ENCODE measurements at regions not wholly inside any gene's neighbourhood (a gene's known extent, or its start where the extent isn't known, plus 50 kb on each side); places are given as distances from the start of the nearest gene placed in this dataset.

GRCh38 chr5:124261848-124262247 is 484.6 kb downstream of the ZNF608 start:
- H3K9me3 ChIP-seq (replicated peaks; ENCODE audit: control insufficient read depth, insufficient read depth, low read length): no peaks in the 10 kb centered on the region
- BruUV-seq (replicated peaks): no TSS peak
- no peak overlapping the region for H3K9ac ChIP-seq (replicated peaks; ENCODE audit: extremely low read depth, insufficient read depth, low read length)
- no peak overlapping the region for H3K4me3 ChIP-seq (replicated peaks in 1 of 3; ENCODE audit: insufficient read depth in 1 of 3, low read depth in 1 of 3, low read length in 3 of 3)
- no peak overlapping the region for H3K27ac ChIP-seq (ENCODE audit: insufficient read depth, low read depth, low read length)
- no peaks in the 10 kb centered on the region for H3K79me2 ChIP-seq (ENCODE audit: control insufficient read depth, insufficient read depth, low read length)
- H3K36me3 ChIP-seq (ENCODE audit: control insufficient read depth in 2 of 2, extremely low read depth in 1 of 2, insufficient read depth in 2 of 2, low read length in 2 of 2): no peaks in the 10 kb centered on the region
- no peak for DNase-seq (ENCODE audit: low read depth, low spot score)
- no peaks in the 10 kb centered on the region for H4K20me1 ChIP-seq (replicated peaks; ENCODE audit: control insufficient read depth, extremely low read depth, insufficient read depth, low read length)
- no peak overlapping the region for H3K4me2 ChIP-seq (ENCODE audit: insufficient read depth, low read length)
- ChIA-PET POLR2A (interaction anchor here (0.5 kb wide), 1 partner anchor 8 kb away, joined by 3 read pairs; no protein-coding TSS in a partner anchor), CTCF (no interaction called here)
- no peak for TF ChIP-seq POLR2A (IDR thresholded peaks at IDR 0.05; ENCODE audit: low read depth, low read length)
- TF ChIP-seq GATA2 (IDR thresholded peaks at IDR 0.05; ENCODE audit: insufficient read depth, insufficient read length, low read depth, low read length): no peak
- no peak for TF ChIP-seq MYC (IDR thresholded peaks at IDR 0.05; ENCODE audit: low read depth, low read length)
- no peak for TF ChIP-seq CTCF (IDR thresholded peaks at IDR 0.05; ENCODE audit: extremely low read depth in 1 of 2, insufficient read depth in 1 of 2, low read depth in 1 of 2, low read length in 2 of 2)
- TF ChIP-seq POLR2AphosphoS5 (IDR thresholded peaks at IDR 0.05; ENCODE audit: insufficient read depth, low read depth, low read length): no peak
- no peak for TF ChIP-seq JUN (IDR thresholded peaks at IDR 0.05; ENCODE audit: borderline replicate concordance, insufficient read depth, insufficient read length, low read depth)
- TF ChIP-seq MAX (IDR thresholded peaks at IDR 0.05; ENCODE audit: insufficient read depth, insufficient read length): no peak
- TF ChIP-seq EZH2 (IDR thresholded peaks at IDR 0.05; ENCODE audit: borderline replicate concordance, low read depth, low read length, severe bottlenecking): no peak
- no peak for TF ChIP-seq FOS (IDR thresholded peaks at IDR 0.05; ENCODE audit: borderline replicate concordance, insufficient read depth, low read length)
- no peak for FAIRE-seq
- dilution Hi-C loops (cut with MboI; ENCODE audit: extremely low pct_ligation_motif_present, low sequenced_read_pairs) (no loop called here), intact Hi-C loops (cut with micrococcal nuclease) (no loop called here)
- no peaks in the 10 kb centered on the region for H3K9me1 ChIP-seq (replicated peaks; ENCODE audit: control insufficient read depth, extremely low read depth, insufficient read depth, low read length)
- H3K27me3 ChIP-seq (ENCODE audit: control insufficient read depth in 2 of 2, insufficient read depth in 2 of 2, low read length in 2 of 2): peaks cover 1 to 2% of the 10 kb centered on the region in 2 experiments
- no peaks in the 10 kb centered on the region for H3K4me1 ChIP-seq (ENCODE audit: control insufficient read depth, extremely low read depth, insufficient read depth, low read length)
- no peak overlapping the region for H2AFZ ChIP-seq (ENCODE audit: low read depth, low read length)

Measured in endothelial cell of umbilical vein (primary cell).